ENCODE measurements at regions not wholly inside any gene's neighbourhood (a gene's known extent, or its start where the extent isn't known, plus 50 kb on each side); places are given as distances from the start of the nearest gene placed in this dataset.
"Not testable (repeated sequence)": the region's sequence is repeated elsewhere in the genome, so short reads cannot be mapped to it uniquely, and the experiment has no call there.

DNA sequence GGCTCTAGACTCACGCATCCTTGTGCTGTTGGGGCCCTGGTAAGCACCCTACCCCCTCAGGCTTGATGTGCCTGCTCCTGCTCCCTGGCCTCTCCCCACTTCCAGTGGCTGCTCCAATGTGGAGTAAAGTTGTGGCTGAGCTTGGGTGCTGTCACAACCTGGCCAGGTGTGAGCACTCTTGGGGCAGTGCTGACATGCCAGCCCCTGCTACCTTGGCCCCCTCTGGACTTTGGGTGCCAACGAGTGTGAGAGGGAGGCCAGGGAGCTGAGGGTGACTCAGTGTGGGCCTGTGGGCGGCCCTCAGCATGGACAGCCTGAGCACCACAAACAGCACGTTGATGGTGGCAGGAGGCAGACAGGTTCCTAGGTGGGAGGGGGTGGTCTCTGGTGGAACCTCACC, 870.2 kb upstream of the C9orf72 start:
- no peak for DNase-seq
- in situ Hi-C loops (cut with MboI; ENCODE audit: low pct_unique_long_range_greater_than_20kb, low sequenced_read_pairs), result no loop called here

DNA sequence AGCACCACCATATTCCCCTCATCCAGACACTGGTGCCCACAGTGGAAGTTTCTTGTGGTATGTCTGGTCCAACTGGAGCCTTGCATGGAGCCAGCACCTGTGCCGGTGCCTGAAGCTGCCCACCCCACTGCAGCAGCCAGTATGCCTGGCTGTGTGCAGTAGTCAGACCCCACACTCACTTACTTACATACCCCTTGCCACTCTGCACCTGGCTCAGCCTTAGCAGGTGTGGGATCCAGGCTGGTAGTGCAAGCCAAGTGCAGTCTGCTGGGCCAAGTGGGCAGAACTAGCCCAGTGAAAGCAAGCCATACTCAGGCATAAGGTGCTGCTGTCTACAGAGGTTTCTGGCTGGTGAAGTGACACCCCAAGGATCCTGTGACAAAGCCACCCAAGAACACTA, 871.4 kb upstream of the C9orf72 start:
- no peak for DNase-seq
- in situ Hi-C loops (cut with MboI; ENCODE audit: low pct_unique_long_range_greater_than_20kb, low sequenced_read_pairs), result no loop called here

DNA sequence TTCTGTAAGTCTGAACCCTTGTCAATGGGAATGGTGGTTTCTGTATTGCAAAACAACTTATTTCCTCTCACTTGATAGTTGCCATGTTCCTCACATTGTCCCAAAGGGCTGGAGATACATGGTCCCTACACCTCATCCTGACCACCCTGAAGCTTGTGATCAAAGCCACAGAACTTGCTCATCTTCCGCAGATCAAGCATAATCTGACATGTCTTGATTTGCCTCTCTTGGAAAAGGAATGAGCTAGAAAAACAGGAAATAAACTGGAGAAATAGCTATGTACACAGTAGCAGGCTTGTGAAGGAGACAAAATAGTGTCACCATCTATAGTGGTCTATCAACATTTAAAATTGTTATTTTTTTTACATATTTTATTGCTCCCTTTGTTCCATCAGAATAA, 871.9 kb upstream of the C9orf72 start:
- DNase-seq, result no peak
- in situ Hi-C loops (cut with MboI; ENCODE audit: low pct_unique_long_range_greater_than_20kb, low sequenced_read_pairs), result no loop called here

DNA sequence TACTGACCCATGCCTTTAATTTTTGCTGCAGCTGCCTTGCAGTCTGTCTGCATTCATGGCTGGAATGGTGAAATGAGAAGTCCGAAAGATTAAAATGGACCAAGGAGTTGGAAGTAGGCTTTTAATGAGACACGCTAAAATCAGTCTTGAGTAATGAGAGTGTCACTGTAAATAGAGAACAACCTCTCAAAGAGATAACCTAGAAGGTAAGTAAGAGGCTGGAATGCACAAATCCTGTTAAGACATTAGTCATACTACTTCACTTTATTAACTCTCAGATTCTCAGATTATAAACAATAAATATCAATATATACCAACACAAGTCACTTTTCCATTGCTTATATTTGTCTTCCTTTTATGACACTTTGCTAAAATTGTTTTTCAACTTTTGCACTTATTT, 880.6 kb upstream of the C9orf72 start:
- in situ Hi-C loops (cut with MboI; ENCODE audit: low pct_unique_long_range_greater_than_20kb, low sequenced_read_pairs), result no loop called here
- DNase-seq, result no peak

DNA sequence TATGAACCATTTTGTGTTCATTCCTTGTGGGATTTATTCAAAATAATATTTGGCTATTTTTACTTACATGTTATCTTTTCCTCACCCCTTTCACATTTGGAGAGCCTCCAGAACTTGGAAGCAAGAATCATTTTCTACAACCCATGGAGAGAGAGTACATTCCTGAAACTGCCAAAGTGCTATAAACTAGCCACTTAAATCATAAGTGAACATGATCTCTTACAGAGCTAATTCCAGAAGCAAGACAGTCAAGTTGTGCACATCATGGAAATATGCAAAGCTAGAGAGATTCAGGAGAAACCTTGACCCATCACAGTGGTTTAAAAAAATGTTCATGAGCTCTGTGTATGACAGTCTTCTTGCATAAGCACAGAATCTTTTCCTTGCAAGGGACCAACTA, 883.6 kb upstream of the C9orf72 start:
- in situ Hi-C loops (cut with MboI; ENCODE audit: low pct_unique_long_range_greater_than_20kb, low sequenced_read_pairs), result no loop called here
- DNase-seq, result no peak

DNA sequence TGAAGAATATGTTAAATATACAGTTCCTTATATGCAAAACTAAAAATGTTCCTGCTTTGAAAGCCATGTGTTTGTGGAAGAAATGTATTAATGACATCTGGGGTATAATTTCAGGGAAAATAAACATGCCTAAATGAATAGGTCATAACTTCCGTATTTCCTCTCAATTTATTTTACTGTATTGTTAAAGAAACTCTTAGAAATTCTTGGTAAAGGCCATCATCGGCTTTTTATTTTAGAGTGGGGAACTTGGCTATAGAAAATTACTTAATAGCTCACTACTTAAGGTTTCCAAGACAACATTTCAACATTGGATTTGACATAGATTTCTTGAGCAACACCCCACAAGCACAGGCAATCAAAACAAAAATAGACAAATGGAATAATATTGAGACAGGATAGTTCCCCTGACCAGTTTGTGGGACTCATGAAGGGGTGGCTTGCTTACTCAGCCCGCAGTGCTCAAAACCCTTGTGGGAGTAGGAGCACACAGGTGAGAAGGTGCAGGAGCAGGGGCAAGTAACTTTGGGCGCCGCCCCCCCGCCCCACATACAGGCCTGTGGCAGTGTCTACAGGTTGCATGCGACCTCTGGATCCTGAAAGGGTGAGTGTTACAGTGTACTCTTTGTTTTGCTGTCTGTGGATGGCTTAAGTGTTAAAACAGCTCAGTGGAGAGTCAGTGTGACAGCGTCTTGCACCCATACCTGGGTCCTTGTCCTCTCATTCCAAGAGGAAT, 891.4 kb upstream of the C9orf72 start:
- in situ Hi-C loops (cut with MboI; ENCODE audit: low pct_unique_long_range_greater_than_20kb, low sequenced_read_pairs), result no loop called here

DNA sequence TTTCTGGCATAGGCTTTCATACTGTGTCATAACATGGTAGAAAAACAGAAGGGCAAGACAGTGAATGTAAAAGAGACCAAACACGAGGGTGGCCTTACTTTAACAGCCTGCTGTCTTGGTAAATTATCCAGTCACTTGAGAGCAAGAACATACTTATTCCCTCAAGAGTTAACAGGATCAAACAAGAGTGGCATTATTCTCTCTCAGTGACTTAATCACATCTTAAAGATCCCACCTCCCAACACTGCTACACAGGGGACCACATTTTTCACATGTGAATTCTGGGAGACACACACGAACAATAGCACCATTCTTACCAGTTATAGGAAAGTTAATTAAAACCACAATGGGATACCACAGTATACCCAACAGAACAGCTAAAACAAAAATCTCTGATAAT, 898.0 kb upstream of the C9orf72 start:
- no peak for DNase-seq
- in situ Hi-C loops (cut with MboI; ENCODE audit: low pct_unique_long_range_greater_than_20kb, low sequenced_read_pairs), result no loop called here

More for the DNA sequence above, 891.4 kb upstream of the C9orf72 start:
- no peak for DNase-seq

DNA sequence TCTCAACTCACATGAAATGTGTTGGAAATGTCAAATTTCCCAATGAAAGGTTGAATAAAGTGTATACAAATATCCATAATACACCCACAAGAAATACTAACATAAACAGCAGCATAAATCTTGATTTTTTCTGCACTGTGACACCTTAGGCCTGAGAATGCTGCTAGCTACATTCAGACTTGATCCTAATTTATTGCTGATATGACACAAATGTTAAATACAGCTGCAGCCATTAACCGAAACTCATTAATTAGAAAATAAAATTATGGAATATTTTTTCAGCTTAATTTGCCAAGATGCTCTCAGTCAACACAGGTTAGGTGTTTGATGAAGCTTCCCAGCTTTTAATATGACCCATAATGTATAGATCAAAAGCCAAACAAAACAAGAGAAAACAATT, 914.3 kb upstream of the C9orf72 start:
- no peak for DNase-seq
- in situ Hi-C loops (cut with MboI; ENCODE audit: low pct_unique_long_range_greater_than_20kb, low sequenced_read_pairs), result no loop called here

DNA sequence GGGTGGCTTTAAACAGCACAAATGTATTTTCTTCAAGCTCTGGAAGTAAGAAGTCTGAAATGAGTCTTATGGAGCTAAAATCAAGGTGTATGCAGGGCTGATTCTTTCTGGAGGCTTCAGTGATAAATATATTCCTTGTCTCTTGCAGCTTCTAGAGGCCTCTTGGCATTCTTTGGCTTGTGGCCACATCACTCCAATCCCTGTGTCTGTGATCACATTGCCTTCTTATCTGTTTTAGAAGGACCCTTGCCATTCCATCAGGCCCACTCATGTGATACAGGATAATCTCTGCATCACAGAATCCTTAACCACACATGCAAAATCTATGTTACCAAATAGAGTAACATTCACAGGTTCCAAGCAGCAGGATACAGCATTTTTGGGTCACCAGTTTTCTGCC, 917.8 kb upstream of the C9orf72 start:
- in situ Hi-C loops (cut with MboI; ENCODE audit: low pct_unique_long_range_greater_than_20kb, low sequenced_read_pairs), result no loop called here
- DNase-seq, result no peak

DNA sequence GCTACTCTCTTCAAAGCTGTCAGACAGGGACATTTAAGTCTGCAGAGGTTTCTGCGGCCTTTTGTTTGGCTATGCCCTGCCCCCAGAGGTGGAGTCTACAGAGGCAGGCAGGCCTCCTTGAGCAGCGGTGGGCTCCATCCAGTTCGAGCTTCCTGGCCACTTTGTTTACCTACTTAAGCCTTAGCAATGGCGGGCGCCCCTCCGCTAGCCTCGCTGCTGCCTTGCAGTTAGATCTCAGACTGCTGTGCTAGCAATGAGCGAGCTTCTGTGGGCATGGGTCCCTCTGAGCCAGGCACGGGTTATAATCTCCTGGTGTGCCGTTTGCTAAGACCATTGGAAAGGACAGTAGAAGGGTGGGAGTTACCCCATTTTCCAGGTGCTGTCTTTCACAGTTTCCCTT, 924.9 kb upstream of the C9orf72 start:
- DNase-seq, result not testable (repeated sequence)

DNA sequence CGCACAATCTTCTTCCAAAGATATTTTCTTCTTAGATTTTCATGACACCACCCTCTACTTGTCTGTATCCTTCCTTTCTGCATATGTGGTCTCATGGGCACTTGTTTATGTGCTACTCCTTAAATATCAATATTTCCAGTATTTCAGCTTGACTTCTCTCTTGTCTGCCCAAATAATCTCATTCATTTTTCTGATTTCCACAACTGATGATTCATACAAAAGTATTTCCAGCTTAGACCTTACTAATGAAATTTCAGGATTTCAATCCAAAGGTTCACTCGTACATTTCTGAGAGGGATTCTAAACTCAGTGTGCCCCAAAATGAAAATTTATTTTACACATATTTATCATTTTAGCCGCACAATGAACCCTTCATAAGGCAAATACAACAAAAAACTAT, 928.9 kb upstream of the C9orf72 start:
- in situ Hi-C loops (cut with MboI; ENCODE audit: low pct_unique_long_range_greater_than_20kb, low sequenced_read_pairs), result no loop called here
- DNase-seq, result no peak

More for the DNA sequence above, 924.9 kb upstream of the C9orf72 start:
- in situ Hi-C loops (cut with MboI; ENCODE audit: low pct_unique_long_range_greater_than_20kb, low sequenced_read_pairs), result not testable (repeated sequence)

DNA sequence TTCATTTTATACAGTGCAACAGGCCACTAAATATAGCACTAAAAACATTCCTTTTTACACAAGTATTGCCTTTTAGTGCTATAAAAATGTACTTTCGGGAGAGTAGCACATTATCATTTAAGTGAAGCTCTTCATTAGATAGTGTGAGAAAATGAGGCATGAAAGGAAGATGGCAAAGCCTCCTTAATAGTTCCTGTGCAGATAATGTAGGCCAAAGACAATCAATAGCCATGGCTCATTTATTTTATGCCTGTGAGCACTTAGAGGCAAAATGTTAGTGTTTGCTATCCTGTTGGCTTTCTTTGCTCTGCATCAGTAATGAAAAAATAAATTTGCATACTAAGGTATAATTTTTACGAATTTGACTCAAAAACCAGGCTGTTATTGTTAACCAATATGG, 929.5 kb upstream of the C9orf72 start:
- no peak for DNase-seq
- in situ Hi-C loops (cut with MboI; ENCODE audit: low pct_unique_long_range_greater_than_20kb, low sequenced_read_pairs), result no loop called here

DNA sequence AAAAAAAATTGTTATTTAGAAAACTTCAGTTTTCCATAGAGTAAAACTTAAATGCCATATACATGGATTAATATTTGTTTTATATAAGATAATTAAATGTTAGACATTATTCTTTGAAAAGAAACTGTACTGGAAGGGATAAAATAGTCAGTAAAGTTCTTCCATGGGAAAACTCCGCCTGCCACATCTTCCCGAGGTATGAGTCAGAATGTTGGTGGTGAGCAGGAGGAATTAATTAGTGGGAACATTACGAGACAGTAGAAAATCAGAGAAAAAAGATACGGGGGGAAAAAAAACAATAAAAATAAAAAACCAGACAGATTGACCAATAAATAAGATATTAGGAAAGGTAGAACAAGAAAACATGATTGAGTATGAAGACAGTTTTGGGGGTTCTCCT, 930.3 kb upstream of the C9orf72 start:
- no peak for DNase-seq
- in situ Hi-C loops (cut with MboI; ENCODE audit: low pct_unique_long_range_greater_than_20kb, low sequenced_read_pairs), result no loop called here

DNA sequence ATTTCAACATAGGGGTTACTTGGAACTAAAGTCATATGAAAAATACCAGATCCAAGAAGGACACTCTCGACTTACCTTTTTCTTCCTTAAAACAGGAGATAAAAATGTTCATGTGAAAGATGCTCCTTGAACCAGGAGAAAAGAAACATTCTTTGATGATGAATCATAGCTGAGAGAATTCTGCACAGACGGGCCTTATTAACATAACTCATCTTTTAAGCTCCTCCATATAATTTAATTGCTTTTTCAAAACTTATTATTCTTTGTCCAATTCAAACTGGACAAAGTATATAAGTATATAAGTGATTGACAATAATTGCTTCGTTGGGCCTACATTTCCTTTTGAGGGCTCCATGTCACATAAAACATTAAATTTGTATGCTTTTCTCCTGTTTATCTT, 945.2 kb upstream of the C9orf72 start:
- in situ Hi-C loops (cut with MboI; ENCODE audit: low pct_unique_long_range_greater_than_20kb, low sequenced_read_pairs), result no loop called here
- DNase-seq, result no peak

DNA sequence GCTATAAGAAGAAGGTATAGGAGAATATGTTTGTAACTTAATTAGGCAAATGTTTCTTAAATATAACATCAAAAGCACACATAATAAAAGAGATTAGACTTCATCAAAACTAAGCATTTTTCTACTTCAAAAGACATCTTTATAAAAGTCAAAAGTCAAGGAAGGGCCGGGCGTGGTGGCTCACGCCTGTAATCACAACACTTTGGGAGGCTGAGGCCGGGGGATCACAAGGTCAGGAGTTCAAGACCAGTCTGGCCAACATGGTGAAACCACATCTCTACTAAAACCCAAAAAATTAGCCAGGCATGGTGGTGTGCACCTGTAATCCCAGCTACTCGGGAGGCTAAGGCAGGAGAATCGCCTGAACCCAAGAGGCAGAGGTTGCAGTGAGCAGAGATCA, 951.0 kb upstream of the C9orf72 start:
- in situ Hi-C loops (cut with MboI; ENCODE audit: low pct_unique_long_range_greater_than_20kb, low sequenced_read_pairs), result not testable (repeated sequence)

DNA sequence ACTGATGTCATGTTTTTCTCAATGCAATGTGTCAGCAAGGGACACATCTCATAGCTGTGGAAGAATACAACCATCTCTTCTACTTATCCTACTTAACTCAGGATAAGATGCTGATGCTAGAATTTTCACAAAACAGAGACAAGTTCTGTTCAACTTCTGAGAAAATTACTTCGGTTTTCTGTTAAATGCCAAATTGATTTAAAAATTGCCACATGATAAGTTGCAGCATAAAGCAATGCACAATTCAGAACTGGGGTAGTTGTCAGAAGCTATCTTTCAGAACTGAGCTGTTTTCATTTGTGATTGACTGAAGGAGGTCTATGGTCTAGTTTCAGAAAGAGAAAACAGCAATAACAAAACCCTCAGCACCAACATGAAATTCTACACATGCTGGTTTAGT, 954.8 kb upstream of the C9orf72 start:
- no peak for DNase-seq
- in situ Hi-C loops (cut with MboI; ENCODE audit: low pct_unique_long_range_greater_than_20kb, low sequenced_read_pairs), result no loop called here

More for the DNA sequence above, 951.0 kb upstream of the C9orf72 start:
- not testable (repeated sequence) for DNase-seq

DNA sequence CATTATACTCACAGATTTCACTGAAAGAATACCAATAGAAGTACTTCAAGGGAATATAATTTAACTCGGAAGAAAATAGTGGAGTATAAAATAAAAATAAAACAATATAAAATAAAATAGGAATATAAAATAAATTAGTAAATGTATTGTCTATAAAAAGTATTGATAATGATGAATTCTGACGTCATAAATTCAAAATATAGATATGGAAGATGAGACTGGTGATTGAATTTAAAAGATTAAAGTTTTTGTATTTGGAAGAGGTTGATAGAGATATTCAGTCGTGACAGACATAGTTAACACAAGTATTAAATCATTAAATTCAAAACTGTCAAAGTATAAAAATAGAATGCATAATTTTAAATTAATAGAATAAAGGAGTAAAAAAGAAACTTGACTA, 964.9 kb upstream of the C9orf72 start:
- DNase-seq, result no peak
- in situ Hi-C loops (cut with MboI; ENCODE audit: low pct_unique_long_range_greater_than_20kb, low sequenced_read_pairs), result no loop called here

DNA sequence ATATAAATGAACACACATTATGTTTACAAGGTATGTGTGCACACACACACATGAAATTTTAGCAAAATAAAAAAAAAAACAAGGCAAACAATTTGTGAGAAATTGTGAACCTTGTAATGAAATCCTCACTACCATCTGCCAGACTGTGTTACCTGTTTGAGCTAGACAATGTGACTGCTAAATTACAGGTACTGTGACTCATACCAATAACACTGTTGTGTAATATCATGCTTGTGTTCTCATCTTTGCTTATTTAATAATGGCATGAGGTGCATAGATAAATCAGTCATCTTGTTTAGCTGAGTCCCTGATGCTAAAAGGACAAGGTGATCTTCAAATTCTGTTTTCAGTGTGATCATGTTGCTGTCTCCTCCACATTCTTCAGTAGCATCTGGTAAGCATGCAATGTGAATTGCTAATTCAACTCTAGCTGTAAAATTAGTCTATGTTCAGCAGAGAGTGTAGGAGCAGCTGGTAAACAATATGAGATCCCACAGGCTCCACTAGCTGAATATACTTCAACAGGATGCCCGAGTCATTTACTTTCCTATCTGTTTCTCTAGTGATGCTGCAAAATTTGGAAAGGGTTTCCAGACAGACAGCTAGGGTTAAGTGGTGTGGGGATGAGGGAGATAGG, 966.3 kb upstream of the C9orf72 start:
- DNase-seq, result no peak
- in situ Hi-C loops (cut with MboI; ENCODE audit: low pct_unique_long_range_greater_than_20kb, low sequenced_read_pairs), result no loop called here

DNA sequence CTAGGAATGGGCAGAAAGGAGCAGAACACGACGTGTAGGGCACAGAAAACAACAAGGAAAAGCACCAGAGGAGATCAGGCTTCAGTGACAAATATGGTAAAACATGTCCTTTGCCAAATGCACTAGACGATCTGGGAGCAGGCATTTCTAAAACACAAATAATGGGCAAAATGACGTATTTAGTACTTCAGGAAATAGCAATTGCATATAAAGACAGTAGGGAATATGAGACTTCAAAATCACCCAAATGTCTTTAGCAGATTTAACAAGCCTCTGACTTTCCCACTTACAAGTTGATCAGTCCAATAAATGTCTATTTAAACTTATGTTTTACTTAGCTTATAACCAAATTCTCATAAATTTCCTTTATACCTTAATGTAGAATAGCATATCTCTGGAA, 969.6 kb upstream of the C9orf72 start:
- in situ Hi-C loops (cut with MboI; ENCODE audit: low pct_unique_long_range_greater_than_20kb, low sequenced_read_pairs), result no loop called here
- no peak for DNase-seq

DNA sequence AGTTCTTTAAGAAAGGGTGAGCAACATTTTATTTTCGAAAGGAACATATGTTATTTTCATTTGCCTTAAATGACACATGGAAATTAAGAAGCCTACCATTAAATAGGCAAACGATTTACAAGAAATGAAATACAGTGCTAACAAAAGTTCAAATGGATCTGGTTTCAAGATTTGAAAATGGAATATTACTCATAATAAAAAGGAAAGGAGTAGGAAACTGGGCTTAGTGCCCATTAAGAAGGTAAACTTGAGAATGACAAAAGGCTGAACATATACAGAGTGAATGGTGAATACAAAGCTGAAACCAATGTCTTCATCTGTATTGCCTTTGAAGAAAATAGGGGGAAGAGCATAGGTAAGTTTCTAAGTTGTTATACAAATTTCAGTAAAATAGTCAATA, 974.2 kb upstream of the C9orf72 start:
- DNase-seq, result no peak
- in situ Hi-C loops (cut with MboI; ENCODE audit: low pct_unique_long_range_greater_than_20kb, low sequenced_read_pairs), result no loop called here

DNA sequence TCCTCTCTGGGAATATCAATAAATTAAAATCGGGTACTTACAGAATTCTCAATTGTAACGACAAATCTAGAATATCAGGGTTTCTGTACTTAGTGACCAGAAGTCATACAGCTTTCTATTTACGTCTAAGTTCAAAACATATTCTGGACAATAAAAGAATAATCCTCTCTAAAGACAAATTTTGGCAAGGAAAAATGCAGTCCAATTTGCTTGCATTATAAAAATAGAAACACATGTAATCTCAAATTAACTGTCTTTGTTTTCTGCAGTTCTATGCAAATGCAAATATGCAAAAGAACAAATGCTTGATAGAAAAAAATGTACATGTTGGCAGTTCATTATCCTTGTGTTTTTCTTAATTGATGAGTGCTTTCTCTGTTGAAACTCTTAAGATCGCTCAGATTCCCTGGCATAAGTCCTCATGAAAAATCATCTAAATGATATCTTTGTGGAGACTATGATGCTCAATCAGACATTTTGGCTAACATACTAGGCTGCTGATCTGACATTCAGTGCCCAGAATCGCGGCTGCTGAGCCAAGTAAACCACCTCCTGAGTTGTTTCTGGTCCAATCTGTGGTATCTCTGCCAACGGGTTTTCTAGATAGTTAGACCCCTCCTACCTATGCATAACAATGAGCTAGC, 990.1 kb upstream of the C9orf72 start:
- DNase-seq, result no peak
- in situ Hi-C loops (cut with MboI; ENCODE audit: low pct_unique_long_range_greater_than_20kb, low sequenced_read_pairs), result no loop called here
